GM21717 (cell line): ENCODE measurements at regions not wholly inside any gene's neighbourhood (a gene's known extent, or its start where the extent isn't known, plus 50 kb on each side); places are given as distances from the start of the nearest gene placed in this dataset.
A peak's percentile ranks its signal among the peaks of the same experiment; 100 is the strongest.

Experiments used
- ATAC-seq: cut with Tn5 transposase; IDR thresholded peaks from one replicate; pipeline ENCODE4 v1.9.1; 2021; ENCODE audit warnings: mild to moderate bottlenecking, moderate library complexity; ENCODE audit not compliant: unreplicated experiment

- no peak for ATAC-seq
These were observed 487.6 kb downstream of the METTL4 start for GRCh38 chr18:2083691-2084090.

GRCh38 chr18:2086439-2086838 lies 484.9 kb downstream of the METTL4 start:
- ATAC-seq: no peak

GRCh38 chr18:2087877-2088673 lies 483.2 kb downstream of the METTL4 start:
- no peak for ATAC-seq

GRCh38 chr18:2089396-2089795 lies 481.9 kb downstream of the METTL4 start:
- no peak for ATAC-seq

GRCh38 chr18:2091937-2092336 lies 479.4 kb downstream of the METTL4 start:
- ATAC-seq: no peak

- no peak for ATAC-seq
These were observed 474.8 kb downstream of the METTL4 start for GRCh38 chr18:2096551-2096950.

GRCh38 chr18:2100694-2101213 lies 470.6 kb downstream of the METTL4 start:
- ATAC-seq: no peak

GRCh38 chr18:2102022-2102421 lies 469.3 kb downstream of the METTL4 start:
- peak; percentile 66 for ATAC-seq

GRCh38 chr18:2103299-2103698 lies 468.0 kb downstream of the METTL4 start:
- ATAC-seq: no peak

GRCh38 chr18:2104620-2105462 lies 466.5 kb downstream of the METTL4 start:
- peak; percentile 86 for ATAC-seq

- no peak for ATAC-seq
These were observed 462.7 kb downstream of the METTL4 start for GRCh38 chr18:2108591-2108990.

- no peak for ATAC-seq
These were observed 459.8 kb downstream of the METTL4 start for GRCh38 chr18:2111456-2111855.

- ATAC-seq: no peak
These were observed 458.8 kb downstream of the METTL4 start for GRCh38 chr18:2112435-2113045.

GRCh38 chr18:2114289-2114688 lies 457.0 kb downstream of the METTL4 start:
- ATAC-seq: no peak

- ATAC-seq: no peak
These were observed 456.5 kb downstream of the METTL4 start for GRCh38 chr18:2114765-2115164.

- no peak for ATAC-seq
These were observed 450.1 kb downstream of the METTL4 start for GRCh38 chr18:2121224-2121623.

GRCh38 chr18:2123077-2123476 lies 448.2 kb downstream of the METTL4 start:
- no peak for ATAC-seq

GRCh38 chr18:2134364-2134763 lies 436.9 kb downstream of the METTL4 start:
- ATAC-seq: no peak

- no peak for ATAC-seq
These were observed 436.0 kb downstream of the METTL4 start for GRCh38 chr18:2135309-2135708.

GRCh38 chr18:2138552-2138951 lies 432.8 kb downstream of the METTL4 start:
- no peak for ATAC-seq

GRCh38 chr18:2139691-2140090 lies 431.6 kb downstream of the METTL4 start:
- no peak for ATAC-seq
